Urinary bladder (tissue), 3 donors: ENCODE measurements at regions not wholly inside any gene's neighbourhood (a gene's known extent, or its start where the extent isn't known, plus 50 kb on each side); places are given as distances from the start of the nearest gene placed in this dataset.

Source experiments
- DNase-seq: peaks from one replicate; pipeline ENCODE4 v3.0.0-alpha.2; 2015; ENCODE audit errors: extremely low spot score
- H3K27ac ChIP-seq: one replicate; pipeline ENCODE4 v1.5.1; 2013; ENCODE audit warnings: low read depth, mild to moderate bottlenecking, moderate library complexity
- H3K36me3 ChIP-seq: one replicate; pipeline ENCODE4 v1.6.1; 2013; ENCODE audit warnings: mild to moderate bottlenecking, moderate library complexity; ENCODE audit not compliant: insufficient read depth
- H3K4me1 ChIP-seq: one replicate; pipeline ENCODE4 v1.6.1; 2013; ENCODE audit warnings: mild to moderate bottlenecking, moderate library complexity; ENCODE audit not compliant: insufficient read depth
- H3K4me3 ChIP-seq: one replicate; pipeline ENCODE4 v1.5.1; 2013; ENCODE audit warnings: low read depth, low read length
- WGBS: extraction: QIAGEN DNeasy Blood & Tissue Kit; methylation state at CpG from one replicate; pipeline ENCODE4 v1.1.7; 2013; 5-methylcytosine and 5-hydroxymethylcytosine counted together
- donor health status: healthy with polysubstance abuse.
- donor health status: healthy.

- H3K27ac ChIP-seq = no peak overlapping the region
- no peaks in the 10 kb centered on the region for H3K36me3 ChIP-seq
- 62% methylated on average over 17 of the region's 17 CpGs for WGBS
- no peaks in the 10 kb centered on the region for H3K4me1 ChIP-seq
- no peak for DNase-seq
- no peak overlapping the region for H3K4me3 ChIP-seq
Observed at GRCh38 chr5:3002230-3002629, 250.8 kb upstream of the IRX2 start.

GRCh38 chr5:3000631-3001030 is 249.2 kb upstream of the IRX2 start:
- 82% methylated on average over 6 of the region's 6 CpGs for WGBS
- no peaks in the 10 kb centered on the region for H3K4me1 ChIP-seq
- no peak for DNase-seq
- no peak overlapping the region for H3K27ac ChIP-seq
- H3K4me3 ChIP-seq = no peak overlapping the region
- no peaks in the 10 kb centered on the region for H3K36me3 ChIP-seq

GRCh38 chr5:2999926-3000325 is 248.4 kb upstream of the IRX2 start:
- no peak overlapping the region for H3K27ac ChIP-seq
- H3K4me1 ChIP-seq = no peaks in the 10 kb centered on the region
- H3K36me3 ChIP-seq = no peaks in the 10 kb centered on the region
- WGBS = 87% methylated on average over 11 of the region's 11 CpGs
- H3K4me3 ChIP-seq = no peak overlapping the region
- no peak for DNase-seq

GRCh38 chr5:2998106-2998505 is 246.6 kb upstream of the IRX2 start:
- 76% methylated on average over 8 of the region's 8 CpGs for WGBS
- Histone ChIP-seq H3K4me1 (no peaks in the 10 kb centered on the region), H3K27ac (no peak overlapping the region), H3K36me3 (no peaks in the 10 kb centered on the region), H3K4me3 (no peak overlapping the region)
- no peak for DNase-seq

GRCh38 chr5:2997179-2997578 is 245.7 kb upstream of the IRX2 start:
- H3K36me3 ChIP-seq = no peaks in the 10 kb centered on the region
- no peak for DNase-seq
- H3K27ac ChIP-seq = no peak overlapping the region
- 48% methylated on average over 4 of the region's 4 CpGs for WGBS
- no peaks in the 10 kb centered on the region for H3K4me1 ChIP-seq
- H3K4me3 ChIP-seq = no peak overlapping the region

DNA sequence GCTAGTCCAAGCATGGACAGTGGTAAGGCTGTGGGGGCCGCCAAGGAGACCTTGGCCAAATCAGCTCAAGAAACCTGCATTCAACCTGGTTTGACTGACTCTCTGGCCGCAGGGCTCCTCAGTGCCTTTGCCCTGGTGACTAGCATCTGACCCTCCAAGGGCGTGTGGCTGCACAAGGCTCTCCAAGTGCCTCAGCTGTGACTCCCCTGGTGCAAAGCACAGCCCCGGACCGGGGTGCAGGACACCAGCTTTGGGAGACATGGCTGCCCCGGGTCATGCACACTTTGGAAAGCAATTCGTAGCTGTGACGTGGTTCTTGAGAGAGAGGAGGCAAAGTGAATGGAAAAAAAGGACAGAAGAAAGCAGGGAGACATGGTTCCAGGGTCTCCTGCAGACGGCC is 245.2 kb upstream of the IRX2 start:
- H3K4me3 ChIP-seq = no peak overlapping the region
- 84% methylated on average over 9 of the region's 9 CpGs for WGBS
- no peaks in the 10 kb centered on the region for H3K4me1 ChIP-seq
- H3K36me3 ChIP-seq = no peaks in the 10 kb centered on the region
- H3K27ac ChIP-seq = no peak overlapping the region
- no peak for DNase-seq

DNA sequence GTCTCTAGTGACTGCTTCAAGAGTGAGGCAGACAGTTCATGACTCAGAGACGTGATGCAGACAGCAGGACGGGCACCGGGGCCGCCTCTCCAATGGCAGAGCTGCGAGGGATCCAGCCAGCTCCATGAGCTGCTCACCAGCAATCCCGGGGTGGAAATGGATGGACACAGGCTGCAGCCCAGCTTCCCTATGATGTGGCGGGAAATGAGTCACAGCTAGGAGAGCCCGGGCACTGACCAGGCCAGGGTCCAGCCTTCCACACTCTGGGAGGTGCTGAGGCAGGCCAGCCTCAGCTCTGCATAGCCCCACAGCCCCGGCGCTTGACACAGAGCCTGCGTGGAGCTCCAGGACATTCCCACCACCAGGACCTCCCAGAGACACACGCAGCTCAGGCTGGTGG is 244.8 kb upstream of the IRX2 start:
- H3K27ac ChIP-seq = no peak overlapping the region
- H3K36me3 ChIP-seq = no peaks in the 10 kb centered on the region
- H3K4me1 ChIP-seq = no peaks in the 10 kb centered on the region
- no peak for DNase-seq
- 83% methylated on average over 12 of the region's 12 CpGs for WGBS
- no peak overlapping the region for H3K4me3 ChIP-seq

DNA sequence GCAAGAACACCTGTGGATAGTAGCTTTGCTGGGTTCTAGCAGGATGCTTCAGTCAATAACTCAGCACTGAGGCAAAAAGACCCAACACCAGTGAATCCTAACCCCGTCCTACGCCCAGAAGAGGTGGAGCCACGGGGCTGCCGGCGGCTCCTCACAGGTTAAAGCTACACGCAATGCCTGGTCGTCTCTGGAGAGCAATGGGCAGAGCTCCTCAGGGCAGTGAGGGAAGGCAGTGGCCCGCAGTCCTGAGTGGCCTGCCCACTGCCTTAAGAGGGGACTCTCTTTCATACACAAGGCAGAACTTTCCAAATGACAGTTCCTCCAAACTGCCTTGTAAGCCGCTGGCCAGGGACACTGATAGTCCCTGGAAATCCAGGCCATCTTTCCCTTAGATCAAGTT is 244.2 kb upstream of the IRX2 start:
- WGBS = 85% methylated on average over 9 of the region's 9 CpGs
- DNase-seq = no peak
- no peak overlapping the region for H3K27ac ChIP-seq
- H3K4me3 ChIP-seq = no peak overlapping the region
- H3K36me3 ChIP-seq = no peaks in the 10 kb centered on the region
- no peaks in the 10 kb centered on the region for H3K4me1 ChIP-seq

DNA sequence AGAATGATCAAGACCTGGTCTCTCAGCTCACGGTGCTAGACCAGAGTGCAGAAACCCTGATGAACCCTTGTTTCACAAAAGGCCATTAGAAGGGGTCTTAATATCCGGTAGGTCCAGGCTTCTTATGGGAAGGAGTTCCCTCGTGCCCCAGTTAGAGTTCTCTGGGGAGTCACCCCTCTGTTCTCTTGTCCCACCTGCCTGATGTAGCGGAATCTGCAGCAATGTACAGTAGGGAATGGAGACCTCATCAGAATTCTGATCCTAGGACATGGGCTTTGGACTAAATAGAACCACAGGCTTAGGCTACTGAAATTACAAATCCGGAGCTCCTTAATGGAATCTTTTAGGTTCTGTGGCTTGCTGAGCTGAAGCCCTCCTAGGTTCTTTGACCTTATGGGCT is 243.6 kb upstream of the IRX2 start:
- H3K36me3 ChIP-seq = no peaks in the 10 kb centered on the region
- WGBS = 85% methylated on average over 5 of the region's 5 CpGs
- no peak for DNase-seq
- no peak overlapping the region for H3K27ac ChIP-seq
- no peaks in the 10 kb centered on the region for H3K4me1 ChIP-seq
- no peak overlapping the region for H3K4me3 ChIP-seq

DNA sequence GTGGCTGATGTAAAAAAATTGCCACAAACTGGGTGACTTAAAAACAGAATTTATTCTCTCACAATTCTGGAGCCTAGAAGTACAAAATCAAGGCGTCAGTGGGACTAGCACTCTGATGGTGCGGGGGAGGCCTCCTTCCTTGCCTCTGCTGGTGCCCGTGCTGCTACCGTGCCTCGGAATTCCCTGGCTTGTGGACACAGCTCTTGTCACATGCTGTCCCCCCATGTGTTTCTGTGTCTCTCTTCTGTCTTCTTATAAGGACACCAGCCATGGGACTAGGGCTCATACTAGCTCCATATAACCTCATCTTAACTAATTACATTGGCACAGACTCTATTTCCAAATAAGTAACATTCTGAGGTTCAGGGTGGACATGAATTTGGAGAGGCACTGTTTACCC is 242.3 kb upstream of the IRX2 start:
- no peaks in the 10 kb centered on the region for H3K4me1 ChIP-seq
- no peak overlapping the region for H3K27ac ChIP-seq
- 87% methylated on average over 5 of the region's 5 CpGs for WGBS
- no peaks in the 10 kb centered on the region for H3K36me3 ChIP-seq
- no peak overlapping the region for H3K4me3 ChIP-seq
- no peak for DNase-seq

DNA sequence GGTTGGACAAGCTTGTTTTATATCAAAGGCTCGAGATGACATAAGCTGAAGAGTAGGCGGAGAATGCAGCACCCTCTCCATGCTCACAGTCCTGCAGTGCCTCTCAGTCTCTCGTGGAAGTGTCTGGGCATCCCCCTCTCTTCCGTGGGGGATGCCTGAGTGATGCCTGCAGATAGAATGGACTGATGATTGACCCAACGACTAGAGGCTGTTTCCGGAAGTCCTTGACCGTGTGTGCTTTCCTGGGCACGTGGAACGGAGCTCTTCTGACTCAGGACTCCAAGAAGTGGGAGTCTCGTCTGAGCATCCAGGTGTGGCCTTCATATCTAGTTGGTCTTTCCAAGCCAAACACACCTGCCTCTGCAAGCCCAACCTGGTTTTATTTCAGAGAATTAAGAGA is 241.8 kb upstream of the IRX2 start:
- H3K4me3 ChIP-seq = no peak overlapping the region
- no peak overlapping the region for H3K27ac ChIP-seq
- no peaks in the 10 kb centered on the region for H3K36me3 ChIP-seq
- no peaks in the 10 kb centered on the region for H3K4me1 ChIP-seq
- DNase-seq = no peak
- 71% methylated on average over 10 of the region's 10 CpGs for WGBS

GRCh38 chr5:2992806-2993205 is 241.3 kb upstream of the IRX2 start:
- H3K4me3 ChIP-seq = no peak overlapping the region
- H3K4me1 ChIP-seq = no peaks in the 10 kb centered on the region
- no peak for DNase-seq
- 87% methylated on average over 4 of the region's 4 CpGs for WGBS
- no peaks in the 10 kb centered on the region for H3K36me3 ChIP-seq
- H3K27ac ChIP-seq = no peak overlapping the region

DNA sequence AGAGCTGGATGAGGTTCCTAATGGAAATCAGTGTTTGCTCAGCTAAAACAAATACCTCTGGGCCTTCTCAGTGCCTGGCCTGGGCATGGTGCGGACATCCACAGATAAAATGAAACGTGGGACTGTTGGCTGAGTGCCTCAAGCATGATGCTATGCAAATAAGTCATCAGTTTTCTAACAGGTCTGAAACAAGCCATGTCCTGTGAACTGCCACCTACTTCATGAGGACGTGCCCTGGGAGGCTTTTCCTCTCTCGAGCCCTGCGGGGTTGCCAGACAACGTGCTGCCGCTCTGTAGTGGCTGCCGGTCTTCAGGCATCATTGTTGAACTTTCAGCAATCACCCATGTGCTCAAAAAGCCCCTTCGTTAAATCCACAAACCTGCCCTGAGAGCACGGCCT is 240.4 kb upstream of the IRX2 start:
- no peaks in the 10 kb centered on the region for H3K4me1 ChIP-seq
- no peak overlapping the region for H3K27ac ChIP-seq
- 69% methylated on average over 10 of the region's 10 CpGs for whole genome bisulfite sequencing
- no peak for DNase-seq
- no peaks in the 10 kb centered on the region for H3K36me3 ChIP-seq
- H3K4me3 ChIP-seq = no peak overlapping the region

DNA sequence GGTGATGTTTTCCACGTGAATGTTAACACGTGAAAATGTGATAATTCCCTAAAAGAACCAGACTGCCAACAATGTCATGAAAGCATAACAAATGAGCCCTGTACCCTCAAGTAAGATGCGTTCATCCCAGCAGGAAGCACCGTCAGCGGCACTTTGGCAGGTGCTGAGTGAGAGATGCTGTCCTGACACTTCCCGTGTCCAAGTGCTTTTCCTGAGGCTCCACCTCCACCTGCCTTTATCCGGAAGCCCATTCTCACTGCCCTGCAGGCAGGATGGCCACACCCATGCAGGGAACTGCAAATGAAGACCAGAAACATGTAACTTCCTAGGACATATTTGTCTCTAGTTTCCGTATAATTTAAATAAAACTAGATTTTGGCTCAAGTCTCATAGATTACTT is 238.0 kb upstream of the IRX2 start:
- Histone ChIP-seq H3K27ac (no peak overlapping the region), H3K36me3 (no peaks in the 10 kb centered on the region), H3K4me3 (no peak overlapping the region), H3K4me1 (no peaks in the 10 kb centered on the region)
- DNase-seq = no peak
- 44% methylated on average over 8 of the region's 8 CpGs for WGBS

DNA sequence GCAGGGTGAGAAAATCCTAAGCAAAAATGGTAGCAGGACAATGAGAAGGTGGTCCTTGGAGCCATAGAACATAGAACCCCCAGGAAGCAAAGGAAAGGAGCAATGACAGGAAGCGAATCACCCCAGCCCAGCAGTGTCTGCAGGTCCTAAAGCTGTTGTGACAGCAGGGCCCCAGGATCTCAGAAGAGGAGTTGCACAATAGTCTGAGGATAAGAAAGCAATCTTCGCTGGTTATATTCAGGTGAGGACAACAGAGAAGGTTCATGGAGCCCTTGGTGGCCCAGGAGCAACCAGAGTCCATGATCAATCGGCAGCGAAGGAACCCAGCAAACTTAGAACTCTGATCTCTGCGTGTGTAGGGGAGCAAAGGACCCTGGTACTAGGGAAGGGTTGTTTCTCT is 234.8 kb upstream of the IRX2 start:
- Histone ChIP-seq H3K36me3 (no peaks in the 10 kb centered on the region), H3K4me1 (no peaks in the 10 kb centered on the region), H3K27ac (no peak overlapping the region), H3K4me3 (no peak overlapping the region)
- no peak for DNase-seq
- 85% methylated on average over 5 of the region's 5 CpGs for WGBS
